GM23248 (cell line): ENCODE measurements at regions not wholly inside any gene's neighbourhood (a gene's known extent, or its start where the extent isn't known, plus 50 kb on each side); places are given as distances from the start of the nearest gene placed in this dataset.

Source experiments
- EZH2 ChIP-seq: fragments of 200-600 bp; sonication (generic); IDR thresholded peaks from 2 replicates; pipeline ENCODE4 v1.6.1; 2018; ENCODE audit warnings: antibody characterized with exemption, mild to moderate bottlenecking; ENCODE audit not compliant: insufficient read depth, poor library complexity, severe bottlenecking
- EZH2phosphoT487 ChIP-seq: fragments of 200-600 bp; sonication (generic); IDR thresholded peaks from 2 replicates; pipeline ENCODE4 v1.6.1; 2018; ENCODE audit warnings: antibody characterized with exemption, moderate library complexity, mild to moderate bottlenecking, low read depth; ENCODE audit not compliant: insufficient read depth

DNA sequence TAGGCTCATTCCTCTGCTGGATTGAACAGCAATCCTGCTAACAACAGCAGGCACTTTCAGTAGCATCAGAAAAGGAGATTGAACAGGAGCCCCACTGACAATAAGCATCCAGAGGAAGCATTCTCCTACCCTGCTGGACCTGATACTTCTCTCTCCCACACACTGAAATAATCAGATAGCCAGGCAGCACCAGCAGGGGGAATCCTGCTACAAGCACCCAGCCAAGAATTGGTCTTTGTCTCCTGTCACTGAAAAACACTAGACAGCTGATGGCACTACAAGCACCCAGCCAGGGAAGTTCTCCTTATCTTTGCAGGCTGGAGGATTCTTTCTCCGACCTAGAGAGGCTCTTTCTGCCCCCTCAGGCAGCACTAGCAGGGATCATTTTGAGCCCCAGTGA, 444.3 kb upstream of the GRIA3 start:
- TF ChIP-seq EZH2 (no peak), EZH2phosphoT487 (no peak)
